ENCODE measurements at regions not wholly inside any gene's neighbourhood (a gene's known extent, or its start where the extent isn't known, plus 50 kb on each side); places are given as distances from the start of the nearest gene placed in this dataset.

DNA sequence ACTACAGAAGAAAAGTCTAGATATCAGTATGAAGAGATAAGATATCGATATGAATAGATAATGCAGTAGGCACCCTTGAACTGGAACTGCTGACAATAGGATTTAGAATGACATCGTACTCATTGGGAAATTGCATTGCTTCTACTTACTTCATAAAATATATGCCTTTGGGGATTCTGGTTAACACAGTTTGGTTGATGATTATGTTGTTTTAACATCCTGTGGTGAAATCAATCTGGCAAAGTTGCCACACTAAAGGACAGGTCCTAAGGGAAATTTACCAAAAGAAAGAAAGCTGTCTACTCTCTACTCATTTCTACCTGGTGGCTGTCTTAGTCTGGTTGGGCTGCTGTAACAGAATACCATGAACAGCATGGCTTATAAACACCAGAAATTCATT lies 417.4 kb upstream of the DPH6 start:
- TF ChIP-seq POLR2A (IDR thresholded peaks at IDR 0.05): no peak
- TF ChIP-seq, protein P1, sequence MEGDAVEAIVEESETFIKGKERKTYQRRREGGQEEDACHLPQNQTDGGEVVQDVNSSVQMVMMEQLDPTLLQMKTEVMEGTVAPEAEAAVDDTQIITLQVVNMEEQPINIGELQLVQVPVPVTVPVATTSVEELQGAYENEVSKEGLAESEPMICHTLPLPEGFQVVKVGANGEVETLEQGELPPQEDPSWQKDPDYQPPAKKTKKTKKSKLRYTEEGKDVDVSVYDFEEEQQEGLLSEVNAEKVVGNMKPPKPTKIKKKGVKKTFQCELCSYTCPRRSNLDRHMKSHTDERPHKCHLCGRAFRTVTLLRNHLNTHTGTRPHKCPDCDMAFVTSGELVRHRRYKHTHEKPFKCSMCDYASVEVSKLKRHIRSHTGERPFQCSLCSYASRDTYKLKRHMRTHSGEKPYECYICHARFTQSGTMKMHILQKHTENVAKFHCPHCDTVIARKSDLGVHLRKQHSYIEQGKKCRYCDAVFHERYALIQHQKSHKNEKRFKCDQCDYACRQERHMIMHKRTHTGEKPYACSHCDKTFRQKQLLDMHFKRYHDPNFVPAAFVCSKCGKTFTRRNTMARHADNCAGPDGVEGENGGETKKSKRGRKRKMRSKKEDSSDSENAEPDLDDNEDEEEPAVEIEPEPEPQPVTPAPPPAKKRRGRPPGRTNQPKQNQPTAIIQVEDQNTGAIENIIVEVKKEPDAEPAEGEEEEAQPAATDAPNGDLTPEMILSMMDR (IDR thresholded peaks at IDR 0.05): no peak

All from adrenal gland (tissue), 5 donors.